ENCODE measurements at regions not wholly inside any gene's neighbourhood (a gene's known extent, or its start where the extent isn't known, plus 50 kb on each side); places are given as distances from the start of the nearest gene placed in this dataset.

GRCh38 chr6:165862813-165863212 lies 199.8 kb upstream of the PDE10A start:
- TF ChIP-seq ELF4 (IDR thresholded peaks at IDR 0.05), result no peak
- no peak for TF ChIP-seq FOXM1 (IDR thresholded peaks at IDR 0.05; ENCODE audit: borderline replicate concordance)
- no peak for TF ChIP-seq BHLHE40 (IDR thresholded peaks at IDR 0.05; ENCODE audit: borderline replicate concordance)
- TF ChIP-seq FOXA1 (IDR thresholded peaks at IDR 0.05), result no peak
- no peak for TF ChIP-seq TARDBP (IDR thresholded peaks at IDR 0.05)
- TF ChIP-seq SUZ12 (IDR thresholded peaks at IDR 0.05), result no peak
- TF ChIP-seq NFRKB (IDR thresholded peaks at IDR 0.05), result no peak
- no peak for TF ChIP-seq PKNOX1 (IDR thresholded peaks at IDR 0.05)

Measured in HEK293T (cell line).